Liver (tissue), 3 donors: ENCODE measurements at regions not wholly inside any gene's neighbourhood (a gene's known extent, or its start where the extent isn't known, plus 50 kb on each side); places are given as distances from the start of the nearest gene placed in this dataset.

ENCODE experiments used
- EGR1 ChIP-seq, 2 donors: IDR thresholded peaks; 2 replicates each; pipeline ENCODE4 v1.6.1; 2016 to 2018; ENCODE audit warnings: antibody characterized with exemption in 2 of 2, low read depth in 2 of 2
- JUND ChIP-seq, 2 donors: IDR thresholded peaks; 2 replicates each; pipeline ENCODE4 v1.6.1; 2016; ENCODE audit warnings: antibody characterized with exemption in 2 of 2
- RAD21 ChIP-seq, 2 donors: IDR thresholded peaks; 2 replicates each; pipeline ENCODE4 v1.6.1; 2016; ENCODE audit warnings: antibody characterized with exemption in 2 of 2, mild to moderate bottlenecking in 2 of 2
- SP1 ChIP-seq: IDR thresholded peaks from 2 replicates; pipeline ENCODE4 v1.6.1; 2018; ENCODE audit warnings: antibody characterized with exemption, mild to moderate bottlenecking
- TAF1 ChIP-seq: conservative IDR thresholded peaks from 2 replicates; pipeline ENCODE4 v1.6.1; 2016; ENCODE audit warnings: antibody characterized with exemption, mild to moderate bottlenecking
- TF ChIP-seq, protein P1 (sequence below): fragments of 150-350 bp; IDR thresholded peaks from 2 replicates; pipeline ENCODE4 v1.5.1; 2017; ENCODE audit warnings: improper control_type of control experiment, low read depth, low read length; ENCODE audit not compliant: missing input control
- TF ChIP-seq, protein P2 (sequence below): IDR thresholded peaks from 2 replicates; pipeline ENCODE4 v1.6.1; 2016; ENCODE audit warnings: antibody characterized with exemption, mild to moderate bottlenecking
- TF ChIP-seq, protein P3 (sequence below): IDR thresholded peaks from 2 replicates; pipeline ENCODE4 v1.6.1; 2016; ENCODE audit warnings: antibody characterized with exemption
- TF ChIP-seq, protein P4 (sequence below): IDR thresholded peaks from 2 replicates; pipeline ENCODE4 v1.6.1; 2016; ENCODE audit warnings: antibody characterized with exemption
- donor health status: healthy.
- donor health status: healthy.

DNA sequence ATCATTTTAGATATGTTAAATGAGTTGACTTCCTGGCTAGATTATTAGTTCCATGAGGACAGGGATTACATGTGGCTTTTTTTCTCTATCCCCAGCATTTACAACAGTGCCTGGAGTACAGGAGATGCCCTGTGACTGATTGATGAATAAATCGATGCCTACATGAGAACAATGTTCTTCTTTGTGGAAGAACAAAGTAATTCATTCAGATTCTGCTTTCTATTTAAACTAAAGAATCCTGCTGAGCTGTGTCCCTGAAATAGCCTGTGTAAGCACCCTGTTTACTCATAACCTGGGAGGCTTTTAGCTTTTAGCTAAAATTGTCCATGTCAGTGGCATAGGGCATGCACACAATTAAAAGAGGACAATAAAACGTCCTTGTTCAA, 125.1 kb upstream of the BTBD3 start:
- TF ChIP-seq SP1 (no peak), EGR1 (IDR thresholded peaks at IDR 0.05; ENCODE audit: low read depth in 2 of 2) (no peak), RAD21 (IDR thresholded peaks at IDR 0.05) (no peak), JUND (IDR thresholded peaks at IDR 0.05) (no peak), TAF1 (no peak)
- TF ChIP-seq, protein P1, sequence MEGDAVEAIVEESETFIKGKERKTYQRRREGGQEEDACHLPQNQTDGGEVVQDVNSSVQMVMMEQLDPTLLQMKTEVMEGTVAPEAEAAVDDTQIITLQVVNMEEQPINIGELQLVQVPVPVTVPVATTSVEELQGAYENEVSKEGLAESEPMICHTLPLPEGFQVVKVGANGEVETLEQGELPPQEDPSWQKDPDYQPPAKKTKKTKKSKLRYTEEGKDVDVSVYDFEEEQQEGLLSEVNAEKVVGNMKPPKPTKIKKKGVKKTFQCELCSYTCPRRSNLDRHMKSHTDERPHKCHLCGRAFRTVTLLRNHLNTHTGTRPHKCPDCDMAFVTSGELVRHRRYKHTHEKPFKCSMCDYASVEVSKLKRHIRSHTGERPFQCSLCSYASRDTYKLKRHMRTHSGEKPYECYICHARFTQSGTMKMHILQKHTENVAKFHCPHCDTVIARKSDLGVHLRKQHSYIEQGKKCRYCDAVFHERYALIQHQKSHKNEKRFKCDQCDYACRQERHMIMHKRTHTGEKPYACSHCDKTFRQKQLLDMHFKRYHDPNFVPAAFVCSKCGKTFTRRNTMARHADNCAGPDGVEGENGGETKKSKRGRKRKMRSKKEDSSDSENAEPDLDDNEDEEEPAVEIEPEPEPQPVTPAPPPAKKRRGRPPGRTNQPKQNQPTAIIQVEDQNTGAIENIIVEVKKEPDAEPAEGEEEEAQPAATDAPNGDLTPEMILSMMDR, result no peak
- TF ChIP-seq, protein P2, sequence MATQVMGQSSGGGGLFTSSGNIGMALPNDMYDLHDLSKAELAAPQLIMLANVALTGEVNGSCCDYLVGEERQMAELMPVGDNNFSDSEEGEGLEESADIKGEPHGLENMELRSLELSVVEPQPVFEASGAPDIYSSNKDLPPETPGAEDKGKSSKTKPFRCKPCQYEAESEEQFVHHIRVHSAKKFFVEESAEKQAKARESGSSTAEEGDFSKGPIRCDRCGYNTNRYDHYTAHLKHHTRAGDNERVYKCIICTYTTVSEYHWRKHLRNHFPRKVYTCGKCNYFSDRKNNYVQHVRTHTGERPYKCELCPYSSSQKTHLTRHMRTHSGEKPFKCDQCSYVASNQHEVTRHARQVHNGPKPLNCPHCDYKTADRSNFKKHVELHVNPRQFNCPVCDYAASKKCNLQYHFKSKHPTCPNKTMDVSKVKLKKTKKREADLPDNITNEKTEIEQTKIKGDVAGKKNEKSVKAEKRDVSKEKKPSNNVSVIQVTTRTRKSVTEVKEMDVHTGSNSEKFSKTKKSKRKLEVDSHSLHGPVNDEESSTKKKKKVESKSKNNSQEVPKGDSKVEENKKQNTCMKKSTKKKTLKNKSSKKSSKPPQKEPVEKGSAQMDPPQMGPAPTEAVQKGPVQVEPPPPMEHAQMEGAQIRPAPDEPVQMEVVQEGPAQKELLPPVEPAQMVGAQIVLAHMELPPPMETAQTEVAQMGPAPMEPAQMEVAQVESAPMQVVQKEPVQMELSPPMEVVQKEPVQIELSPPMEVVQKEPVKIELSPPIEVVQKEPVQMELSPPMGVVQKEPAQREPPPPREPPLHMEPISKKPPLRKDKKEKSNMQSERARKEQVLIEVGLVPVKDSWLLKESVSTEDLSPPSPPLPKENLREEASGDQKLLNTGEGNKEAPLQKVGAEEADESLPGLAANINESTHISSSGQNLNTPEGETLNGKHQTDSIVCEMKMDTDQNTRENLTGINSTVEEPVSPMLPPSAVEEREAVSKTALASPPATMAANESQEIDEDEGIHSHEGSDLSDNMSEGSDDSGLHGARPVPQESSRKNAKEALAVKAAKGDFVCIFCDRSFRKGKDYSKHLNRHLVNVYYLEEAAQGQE, result no peak
- TF ChIP-seq, protein P3, sequence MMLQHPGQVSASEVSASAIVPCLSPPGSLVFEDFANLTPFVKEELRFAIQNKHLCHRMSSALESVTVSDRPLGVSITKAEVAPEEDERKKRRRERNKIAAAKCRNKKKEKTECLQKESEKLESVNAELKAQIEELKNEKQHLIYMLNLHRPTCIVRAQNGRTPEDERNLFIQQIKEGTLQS, result no peak
- TF ChIP-seq, protein P4, sequence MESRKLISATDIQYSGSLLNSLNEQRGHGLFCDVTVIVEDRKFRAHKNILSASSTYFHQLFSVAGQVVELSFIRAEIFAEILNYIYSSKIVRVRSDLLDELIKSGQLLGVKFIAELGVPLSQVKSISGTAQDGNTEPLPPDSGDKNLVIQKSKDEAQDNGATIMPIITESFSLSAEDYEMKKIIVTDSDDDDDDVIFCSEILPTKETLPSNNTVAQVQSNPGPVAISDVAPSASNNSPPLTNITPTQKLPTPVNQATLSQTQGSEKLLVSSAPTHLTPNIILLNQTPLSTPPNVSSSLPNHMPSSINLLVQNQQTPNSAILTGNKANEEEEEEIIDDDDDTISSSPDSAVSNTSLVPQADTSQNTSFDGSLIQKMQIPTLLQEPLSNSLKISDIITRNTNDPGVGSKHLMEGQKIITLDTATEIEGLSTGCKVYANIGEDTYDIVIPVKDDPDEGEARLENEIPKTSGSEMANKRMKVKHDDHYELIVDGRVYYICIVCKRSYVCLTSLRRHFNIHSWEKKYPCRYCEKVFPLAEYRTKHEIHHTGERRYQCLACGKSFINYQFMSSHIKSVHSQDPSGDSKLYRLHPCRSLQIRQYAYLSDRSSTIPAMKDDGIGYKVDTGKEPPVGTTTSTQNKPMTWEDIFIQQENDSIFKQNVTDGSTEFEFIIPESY, result no peak
